IPS-18a (cell line): ENCODE measurements at regions not wholly inside any gene's neighbourhood (a gene's known extent, or its start where the extent isn't known, plus 50 kb on each side); places are given as distances from the start of the nearest gene placed in this dataset.

Experiments
- H3K27ac ChIP-seq: one replicate; pipeline ENCODE4 v1.5.1; 2013; ENCODE audit warnings: low read length
- H3K27me3 ChIP-seq: one replicate; pipeline ENCODE4 v1.6.1; 2013; ENCODE audit warnings: mild to moderate bottlenecking, low read length; ENCODE audit not compliant: control insufficient read depth, insufficient read depth
- H3K36me3 ChIP-seq: one replicate; pipeline ENCODE4 v1.6.1; 2013; ENCODE audit warnings: low read depth, low read length; ENCODE audit not compliant: control insufficient read depth
- H3K4me1 ChIP-seq: one replicate; pipeline ENCODE4 v1.6.1; 2013; ENCODE audit warnings: low read depth, low read length; ENCODE audit not compliant: control insufficient read depth
- H3K4me3 ChIP-seq: one replicate; pipeline ENCODE4 v1.5.1; 2013; ENCODE audit warnings: low read length
- H3K9ac ChIP-seq: one replicate; pipeline ENCODE4 v1.6.1; 2013; ENCODE audit warnings: mild to moderate bottlenecking, low read length, moderate library complexity
- H3K9me3 ChIP-seq: one replicate; pipeline ENCODE4 v1.6.1; 2013; ENCODE audit warnings: low read depth, low read length; ENCODE audit not compliant: control insufficient read depth

- H3K4me3 ChIP-seq, result no peak overlapping the region
- H3K27ac ChIP-seq, result no peak overlapping the region
Observed at GRCh38 chr5:38022631-38023030, 182.8 kb upstream of the GDNF start.

GRCh38 chr5:38018016-38018415 lies 178.2 kb upstream of the GDNF start:
- H3K9ac ChIP-seq, result no peak overlapping the region
- no peaks in the 10 kb centered on the region for H3K36me3 ChIP-seq
- no peak overlapping the region for H3K27ac ChIP-seq
- H3K4me3 ChIP-seq, result no peak overlapping the region
- no peaks in the 10 kb centered on the region for H3K27me3 ChIP-seq
- H3K9me3 ChIP-seq, result no peaks in the 10 kb centered on the region
- no peaks in the 10 kb centered on the region for H3K4me1 ChIP-seq

More at GRCh38 chr5:38022631-38023030, 182.8 kb upstream of the GDNF start:
- Histone ChIP-seq H3K36me3 (no peaks in the 10 kb centered on the region), H3K9ac (no peak overlapping the region), H3K27me3 (no peaks in the 10 kb centered on the region), H3K9me3 (no peaks in the 10 kb centered on the region), H3K4me1 (no peaks in the 10 kb centered on the region)

GRCh38 chr5:38013107-38013506 lies 173.3 kb upstream of the GDNF start:
- Histone ChIP-seq H3K27me3 (no peaks in the 10 kb centered on the region), H3K4me3 (no peak overlapping the region), H3K4me1 (peaks cover 3% of the 10 kb centered on the region), H3K27ac (no peak overlapping the region), H3K9me3 (no peaks in the 10 kb centered on the region), H3K9ac (no peak overlapping the region), H3K36me3 (no peaks in the 10 kb centered on the region)

- no peaks in the 10 kb centered on the region for H3K27me3 ChIP-seq
- no peak overlapping the region for H3K4me3 ChIP-seq
- H3K36me3 ChIP-seq, result no peaks in the 10 kb centered on the region
- H3K27ac ChIP-seq, result no peak overlapping the region
- H3K9ac ChIP-seq, result no peak overlapping the region
- H3K4me1 ChIP-seq, result peaks cover 3% of the 10 kb centered on the region
- H3K9me3 ChIP-seq, result no peaks in the 10 kb centered on the region
Observed at GRCh38 chr5:38011668-38012188, 171.9 kb upstream of the GDNF start.

GRCh38 chr5:38009749-38010358 lies 170.0 kb upstream of the GDNF start:
- peaks cover 3% of the 10 kb centered on the region for H3K4me1 ChIP-seq
- no peaks in the 10 kb centered on the region for H3K27me3 ChIP-seq
- H3K4me3 ChIP-seq, result no peak overlapping the region
- no peaks in the 10 kb centered on the region for H3K36me3 ChIP-seq
- no peak overlapping the region for H3K9ac ChIP-seq
- no peak overlapping the region for H3K27ac ChIP-seq
- H3K9me3 ChIP-seq, result no peaks in the 10 kb centered on the region

GRCh38 chr5:38008198-38008597 lies 168.4 kb upstream of the GDNF start:
- Histone ChIP-seq H3K27me3 (no peaks in the 10 kb centered on the region), H3K4me1 (peaks cover 3% of the 10 kb centered on the region), H3K9me3 (no peaks in the 10 kb centered on the region), H3K27ac (no peak overlapping the region), H3K9ac (no peak overlapping the region), H3K4me3 (no peak overlapping the region), H3K36me3 (no peaks in the 10 kb centered on the region)

GRCh38 chr5:37999593-37999992 lies 159.8 kb upstream of the GDNF start:
- H3K4me3 ChIP-seq, result no peak overlapping the region
- H3K27me3 ChIP-seq, result no peaks in the 10 kb centered on the region
- H3K4me1 ChIP-seq, result no peaks in the 10 kb centered on the region
- H3K36me3 ChIP-seq, result no peaks in the 10 kb centered on the region
- H3K9ac ChIP-seq, result no peak overlapping the region
- no peaks in the 10 kb centered on the region for H3K9me3 ChIP-seq
- no peak overlapping the region for H3K27ac ChIP-seq

- Histone ChIP-seq H3K4me1 (no peaks in the 10 kb centered on the region), H3K4me3 (no peak overlapping the region), H3K9ac (no peak overlapping the region), H3K27ac (no peak overlapping the region), H3K36me3 (no peaks in the 10 kb centered on the region), H3K9me3 (no peaks in the 10 kb centered on the region), H3K27me3 (no peaks in the 10 kb centered on the region)
Observed at GRCh38 chr5:37996918-37997317, 157.1 kb upstream of the GDNF start.

- H3K36me3 ChIP-seq, result no peaks in the 10 kb centered on the region
- H3K9ac ChIP-seq, result no peak overlapping the region
- H3K9me3 ChIP-seq, result no peaks in the 10 kb centered on the region
- H3K4me3 ChIP-seq, result no peak overlapping the region
- H3K27me3 ChIP-seq, result no peaks in the 10 kb centered on the region
- H3K4me1 ChIP-seq, result no peaks in the 10 kb centered on the region
- H3K27ac ChIP-seq, result no peak overlapping the region
Observed at GRCh38 chr5:37994729-37995128, 154.9 kb upstream of the GDNF start.

GRCh38 chr5:37991301-37992299 lies 151.8 kb upstream of the GDNF start:
- no peaks in the 10 kb centered on the region for H3K27me3 ChIP-seq
- no peak overlapping the region for H3K4me3 ChIP-seq
- no peak overlapping the region for H3K9ac ChIP-seq
- H3K4me1 ChIP-seq, result no peaks in the 10 kb centered on the region
- H3K27ac ChIP-seq, result no peak overlapping the region
- no peaks in the 10 kb centered on the region for H3K36me3 ChIP-seq
- no peaks in the 10 kb centered on the region for H3K9me3 ChIP-seq

GRCh38 chr5:37989884-37990283 lies 150.0 kb upstream of the GDNF start:
- Histone ChIP-seq H3K4me3 (no peak overlapping the region), H3K36me3 (no peaks in the 10 kb centered on the region), H3K4me1 (no peaks in the 10 kb centered on the region), H3K27me3 (no peaks in the 10 kb centered on the region), H3K9ac (no peak overlapping the region), H3K27ac (no peak overlapping the region), H3K9me3 (no peaks in the 10 kb centered on the region)
